HepG2 (cell line): ENCODE measurements at regions not wholly inside any gene's neighbourhood (a gene's known extent, or its start where the extent isn't known, plus 50 kb on each side); places are given as distances from the start of the nearest gene placed in this dataset.

ENCODE experiments used
- ATAC-seq: fragments of 200-7000 bp; cut with Tn5 transposase; 3 replicates; pipeline ENCODE4 v1.9.1; 2020; ENCODE audit warnings: mild to moderate bottlenecking, moderate library complexity
- BruUV-seq: library from RNA; stranded (reverse); fragments of 400-500 nt; replicated peaks from 2 replicates; lab custom pipeline; 2021; lab: Mats Ljungman, UMichigan
- CTCF ChIA-PET: fragments of 300-600 bp; formaldehyde crosslinking; extraction: SDS; loops from one replicate; lab custom pipeline; 2021; ENCODE audit warnings: low total read pairs, inconsistent platforms, low intra/inter-chr PET ratio; lab: Yijun Ruan, JAX
- POLR2A ChIA-PET: fragments of 350-600 bp; sonication (Branson Sonifier 250); formaldehyde crosslinking; loops from one replicate; lab custom pipeline; 2020; ENCODE audit warnings: antibody characterized with exemption, inconsistent platforms; lab: Yijun Ruan, JAX
- DNase-seq: peaks from one replicate; pipeline ENCODE4 v3.0.0-alpha.2; 2015; ENCODE audit warnings: low spot score
- FAIRE-seq: peaks from 3 replicates; lab custom pipeline; 2011; peaks lifted over from hg19 to GRCh38; lab: Jason Lieb, UNC
- H2AFZ ChIP-seq: one replicate; pipeline ENCODE4 v1.6.1; 2011; ENCODE audit warnings: low read length, inconsistent platforms
- H3K27ac ChIP-seq: fragments of 300-600 bp; 3 replicates; pipeline ENCODE4 v1.8.0; 2011; ENCODE audit warnings: mixed run types, mild to moderate bottlenecking, mixed read lengths, low read length, inconsistent platforms; ENCODE audit not compliant: insufficient read depth; ENCODE audit errors: extremely low read length
- H3K27me3 ChIP-seq, 2 experiments: fragments of 200-600 bp in 1 of 2; 2 replicates in 1 of 2; 3 replicates in 1 of 2; pipeline versions ENCODE4 v1.6.0 to v1.8.0; 2011; ENCODE audit warnings: low read length in 2 of 2, mild to moderate bottlenecking in 2 of 2, moderate library complexity in 2 of 2, inconsistent platforms in 1 of 2; ENCODE audit not compliant: insufficient read depth in 2 of 2, control insufficient read depth in 1 of 2
- H3K36me3 ChIP-seq, 2 experiments: fragments of 200-600 bp in 1 of 2; replicated peaks in 1 of 2; 2 replicates in 1 of 2; 3 replicates in 1 of 2; pipeline versions ENCODE4 v1.5.1 to v1.8.0; 2011; ENCODE audit warnings: low read length in 2 of 2, inconsistent platforms in 1 of 2; ENCODE audit not compliant: insufficient read depth in 2 of 2, control insufficient read depth in 1 of 2
- H3K4me1 ChIP-seq: 2 replicates; pipeline ENCODE4 v1.5.1; 2012; ENCODE audit warnings: low read length, inconsistent platforms; ENCODE audit not compliant: insufficient read depth
- H3K4me2 ChIP-seq: 2 replicates; pipeline ENCODE4 v1.6.0; 2011; ENCODE audit warnings: low read depth, low read length, inconsistent platforms
- H3K4me3 ChIP-seq, 3 experiments: fragments of 200-600 bp in 1 of 3; sonication (generic), shearing (Covaris generic) in 1 of 3; replicated peaks in 1 of 3; 2 replicates each; pipeline ENCODE4 v1.5.1; 2011 to 2016; ENCODE audit warnings: low read length in 3 of 3, inconsistent platforms in 2 of 3, low read depth in 2 of 3, mild to moderate bottlenecking in 2 of 3, control low read depth in 1 of 3, mixed read lengths in 1 of 3; ENCODE audit not compliant: insufficient read depth in 1 of 3
- H3K79me2 ChIP-seq: one replicate; pipeline ENCODE4 v1.6.1; 2011; ENCODE audit warnings: low read length, inconsistent platforms; ENCODE audit not compliant: insufficient read depth
- H3K9ac ChIP-seq: 2 replicates; pipeline ENCODE4 v1.6.0; 2011; ENCODE audit warnings: mild to moderate bottlenecking, low read depth, low read length, inconsistent platforms; ENCODE audit not compliant: insufficient read depth
- H3K9me3 ChIP-seq: 2 replicates; pipeline ENCODE4 v1.5.1; 2012; ENCODE audit warnings: mild to moderate bottlenecking, low read length
- H4K20me1 ChIP-seq: 2 replicates; pipeline ENCODE4 v1.6.0; 2011; ENCODE audit warnings: inconsistent platforms, mild to moderate bottlenecking, low read length, moderate library complexity; ENCODE audit not compliant: insufficient read depth
- ARID2 ChIP-seq: sonication (generic); formaldehyde crosslinking; IDR thresholded peaks from 2 replicates; pipeline ENCODE4 v1.8.1; 2022; ENCODE audit warnings: mild to moderate bottlenecking, missing genetic modification reagents, borderline replicate concordance
- CCAR2 ChIP-seq: fragments of 200-400 bp; formaldehyde crosslinking; optimal IDR thresholded peaks from 2 replicates; pipeline ENCODE3; 2018; ENCODE audit warnings: low read depth, mild to moderate bottlenecking, low read length, moderate library complexity
- DMAP1 ChIP-seq: IDR thresholded peaks from 2 replicates; pipeline ENCODE4 v1.6.1; 2016
- DPF2 ChIP-seq: sonication (generic); formaldehyde crosslinking; IDR thresholded peaks from 2 replicates; pipeline ENCODE4 v1.4.0; 2020; ENCODE audit warnings: mild to moderate bottlenecking, low read depth, missing genetic modification reagents, borderline replicate concordance
- FOXO1 ChIP-seq: sonication (generic); formaldehyde crosslinking; IDR thresholded peaks from 2 replicates; pipeline ENCODE4 v1.4.0; 2020; ENCODE audit warnings: missing genetic modification reagents
- MLLT10 ChIP-seq: sonication (generic); formaldehyde crosslinking; IDR thresholded peaks from 2 replicates; pipeline ENCODE4 v1.4.0; 2020; ENCODE audit warnings: missing genetic modification reagents
- ONECUT2 ChIP-seq: sonication (generic); formaldehyde crosslinking; IDR thresholded peaks from 2 replicates; pipeline ENCODE4 v1.4.0; 2020; ENCODE audit warnings: missing genetic modification reagents
- SIN3A ChIP-seq: IDR thresholded peaks from 2 replicates; pipeline ENCODE4 v1.6.1; 2011; ENCODE audit warnings: low read depth, mild to moderate bottlenecking, control low read depth, low read length, borderline replicate concordance
- STAT5B ChIP-seq: sonication (generic); formaldehyde crosslinking; IDR thresholded peaks from 2 replicates; pipeline ENCODE4 v1.4.0; 2020; ENCODE audit warnings: missing genetic modification reagents
- TP53 ChIP-seq: sonication (generic); formaldehyde crosslinking; conservative IDR thresholded peaks from 2 replicates; pipeline ENCODE4 v1.4.0; 2020; ENCODE audit warnings: missing genetic modification reagents
- ZBTB21 ChIP-seq: sonication (generic); formaldehyde crosslinking; IDR thresholded peaks from 2 replicates; pipeline ENCODE4 v1.4.0; 2020; ENCODE audit warnings: missing genetic modification reagents
- ZBTB3 ChIP-seq: sonication (generic); formaldehyde crosslinking; IDR thresholded peaks from 2 replicates; pipeline ENCODE4 v1.4.0; 2020; ENCODE audit warnings: low read depth, mild to moderate bottlenecking, moderate library complexity, missing genetic modification reagents, borderline replicate concordance
- ZKSCAN1 ChIP-seq: fragments of 150-350 bp; IDR thresholded peaks from 2 replicates; pipeline ENCODE4 v1.6.1; 2014; ENCODE audit warnings: low read length
- ZNF501 ChIP-seq: sonication (generic); formaldehyde crosslinking; IDR thresholded peaks from 2 replicates; pipeline ENCODE4 v1.5.1; 2020; ENCODE audit warnings: mild to moderate bottlenecking, moderate library complexity, missing genetic modification reagents
- ZNF781 ChIP-seq: sonication (generic); formaldehyde crosslinking; IDR thresholded peaks from 2 replicates; pipeline ENCODE4 v1.5.1; 2020; ENCODE audit warnings: borderline replicate concordance, mild to moderate bottlenecking, missing genetic modification reagents; ENCODE audit errors: not compliant biosample characterization
- WGBS: methylation state at CpG from one replicate; pipeline ENCODE4 v1.1.6; 2017; ENCODE audit warnings: low lambda C conversion rate; 5-methylcytosine and 5-hydroxymethylcytosine counted together
- in situ Hi-C: cut with HindIII; loops from 2 replicates; pipeline ENCODE4 v1.10.0; 2017; ENCODE audit warnings: low pct_unique_long_range_greater_than_20kb; ENCODE audit not compliant: extremely low pct_ligation_motif_present
- intact Hi-C: fragments of 100-400 bp; cut with micrococcal nuclease; formaldehyde crosslinking; loops from one replicate; pipeline ENCODE4 v1.10.0; 2022; ENCODE audit not compliant: unreplicated experiment
- TF ChIP-seq, protein P1 (sequence below): sonication (generic); formaldehyde crosslinking; IDR thresholded peaks from 2 replicates; pipeline ENCODE4 v1.4.0; 2020; ENCODE audit warnings: missing genetic modification reagents
- TF ChIP-seq, protein P2 (sequence below): sonication (generic); formaldehyde crosslinking; IDR thresholded peaks from 2 replicates; pipeline ENCODE4 v1.4.0; 2020; ENCODE audit warnings: missing genetic modification reagents, borderline replicate concordance

DNA sequence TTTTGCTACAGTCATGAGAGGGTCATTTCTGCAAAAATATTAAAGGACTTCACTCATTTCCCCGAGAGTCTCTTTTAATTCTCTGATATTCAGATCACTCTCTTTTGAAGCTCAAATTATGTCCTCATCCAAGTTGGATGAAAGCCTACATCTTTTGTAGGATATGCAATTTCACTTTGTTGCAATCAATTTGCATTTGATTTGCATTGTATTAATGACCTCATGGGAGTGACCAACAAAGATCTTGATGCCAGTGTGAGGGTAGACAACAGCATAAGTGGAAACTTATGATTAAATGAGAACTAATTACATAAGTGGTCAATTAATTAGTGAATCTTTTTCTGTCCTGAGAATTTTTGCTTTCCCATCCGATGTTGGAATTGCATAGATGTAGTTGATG is 60.3 kb upstream of the UPP2 start:
- in situ Hi-C loops, result loop anchor here (5.0 to 10.0 kb wide), 2 partner anchors 133 to 416 kb away; partner anchors contain the start of genes CCDC148 and PKP4
- ATAC-seq, result no peak
- POLR2A ChIA-PET, result no interaction called here

More for the DNA sequence above, 60.3 kb upstream of the UPP2 start:
- intact Hi-C loops, result no loop called here
- H3K27me3 ChIP-seq, result peaks cover 0 to 20% of the 10 kb centered on the region in 2 experiments; a peak in 2 of 5 replicates
- H3K9ac ChIP-seq, result no peak overlapping the region
- no peaks in the 10 kb centered on the region for H4K20me1 ChIP-seq
- no peak for DNase-seq
- TF ChIP-seq DMAP1 (CRISPR knock-in tag) (no peak), CCAR2 (no peak), DPF2 (CRISPR knock-in tag) (no peak), MLLT10 (no peak), SIN3A (no peak), ZKSCAN1 (no peak), ARID2 (CRISPR knock-in tag) (no peak), TP53 (CRISPR knock-in tag) (no peak), ONECUT2 (CRISPR knock-in tag) (no peak), FOXO1 (CRISPR knock-in tag) (no peak), ZNF501 (CRISPR knock-in tag) (no peak), STAT5B (CRISPR knock-in tag) (no peak), ZNF781 (CRISPR knock-in tag) (no peak), ZBTB3 (no peak), ZBTB21 (no peak)
- TF ChIP-seq, protein P1, sequence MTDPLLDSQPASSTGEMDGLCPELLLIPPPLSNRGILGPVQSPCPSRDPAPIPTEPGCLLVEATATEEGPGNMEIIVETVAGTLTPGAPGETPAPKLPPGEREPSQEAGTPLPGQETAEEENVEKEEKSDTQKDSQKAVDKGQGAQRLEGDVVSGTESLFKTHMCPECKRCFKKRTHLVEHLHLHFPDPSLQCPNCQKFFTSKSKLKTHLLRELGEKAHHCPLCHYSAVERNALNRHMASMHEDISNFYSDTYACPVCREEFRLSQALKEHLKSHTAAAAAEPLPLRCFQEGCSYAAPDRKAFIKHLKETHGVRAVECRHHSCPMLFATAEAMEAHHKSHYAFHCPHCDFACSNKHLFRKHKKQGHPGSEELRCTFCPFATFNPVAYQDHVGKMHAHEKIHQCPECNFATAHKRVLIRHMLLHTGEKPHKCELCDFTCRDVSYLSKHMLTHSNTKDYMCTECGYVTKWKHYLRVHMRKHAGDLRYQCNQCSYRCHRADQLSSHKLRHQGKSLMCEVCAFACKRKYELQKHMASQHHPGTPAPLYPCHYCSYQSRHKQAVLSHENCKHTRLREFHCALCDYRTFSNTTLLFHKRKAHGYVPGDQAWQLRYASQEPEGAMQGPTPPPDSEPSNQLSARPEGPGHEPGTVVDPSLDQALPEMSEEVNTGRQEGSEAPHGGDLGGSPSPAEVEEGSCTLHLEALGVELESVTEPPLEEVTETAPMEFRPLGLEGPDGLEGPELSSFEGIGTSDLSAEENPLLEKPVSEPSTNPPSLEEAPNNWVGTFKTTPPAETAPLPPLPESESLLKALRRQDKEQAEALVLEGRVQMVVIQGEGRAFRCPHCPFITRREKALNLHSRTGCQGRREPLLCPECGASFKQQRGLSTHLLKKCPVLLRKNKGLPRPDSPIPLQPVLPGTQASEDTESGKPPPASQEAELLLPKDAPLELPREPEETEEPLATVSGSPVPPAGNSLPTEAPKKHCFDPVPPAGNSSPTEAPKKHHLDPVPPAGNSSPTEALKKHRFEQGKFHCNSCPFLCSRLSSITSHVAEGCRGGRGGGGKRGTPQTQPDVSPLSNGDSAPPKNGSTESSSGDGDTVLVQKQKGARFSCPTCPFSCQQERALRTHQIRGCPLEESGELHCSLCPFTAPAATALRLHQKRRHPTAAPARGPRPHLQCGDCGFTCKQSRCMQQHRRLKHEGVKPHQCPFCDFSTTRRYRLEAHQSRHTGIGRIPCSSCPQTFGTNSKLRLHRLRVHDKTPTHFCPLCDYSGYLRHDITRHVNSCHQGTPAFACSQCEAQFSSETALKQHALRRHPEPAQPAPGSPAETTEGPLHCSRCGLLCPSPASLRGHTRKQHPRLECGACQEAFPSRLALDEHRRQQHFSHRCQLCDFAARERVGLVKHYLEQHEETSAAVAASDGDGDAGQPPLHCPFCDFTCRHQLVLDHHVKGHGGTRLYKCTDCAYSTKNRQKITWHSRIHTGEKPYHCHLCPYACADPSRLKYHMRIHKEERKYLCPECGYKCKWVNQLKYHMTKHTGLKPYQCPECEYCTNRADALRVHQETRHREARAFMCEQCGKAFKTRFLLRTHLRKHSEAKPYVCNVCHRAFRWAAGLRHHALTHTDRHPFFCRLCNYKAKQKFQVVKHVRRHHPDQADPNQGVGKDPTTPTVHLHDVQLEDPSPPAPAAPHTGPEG (CRISPR knock-in tag), result no peak
- TF ChIP-seq, protein P2, sequence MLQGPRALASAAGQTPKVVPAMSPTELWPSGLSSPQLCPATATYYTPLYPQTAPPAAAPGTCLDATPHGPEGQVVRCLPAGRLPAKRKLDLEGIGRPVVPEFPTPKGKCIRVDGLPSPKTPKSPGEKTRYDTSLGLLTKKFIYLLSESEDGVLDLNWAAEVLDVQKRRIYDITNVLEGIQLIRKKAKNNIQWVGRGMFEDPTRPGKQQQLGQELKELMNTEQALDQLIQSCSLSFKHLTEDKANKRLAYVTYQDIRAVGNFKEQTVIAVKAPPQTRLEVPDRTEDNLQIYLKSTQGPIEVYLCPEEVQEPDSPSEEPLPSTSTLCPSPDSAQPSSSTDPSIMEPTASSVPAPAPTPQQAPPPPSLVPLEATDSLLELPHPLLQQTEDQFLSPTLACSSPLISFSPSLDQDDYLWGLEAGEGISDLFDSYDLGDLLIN (CRISPR knock-in tag), result no peak
- FAIRE-seq, result no peak
- H3K79me2 ChIP-seq, result no peaks in the 10 kb centered on the region
- no peaks in the 10 kb centered on the region for H3K36me3 ChIP-seq
- peaks cover 19% of the 10 kb centered on the region for H3K4me1 ChIP-seq
- no peak overlapping the region for H3K4me3 ChIP-seq
- no TSS peak for BruUV-seq
- H2AFZ ChIP-seq, result no peak overlapping the region
- H3K27ac ChIP-seq, result no peak overlapping the region
- CTCF ChIA-PET, result no interaction called here
- 48% methylated on average over 2 of the region's 2 CpGs for WGBS
- H3K4me2 ChIP-seq, result no peak overlapping the region
- H3K9me3 ChIP-seq, result no peaks in the 10 kb centered on the region
